GM18519 (cell line): ENCODE measurements at regions not wholly inside any gene's neighbourhood (a gene's known extent, or its start where the extent isn't known, plus 50 kb on each side); places are given as distances from the start of the nearest gene placed in this dataset.

Source experiments
- ATAC-seq: cut with Tn5 transposase; IDR thresholded peaks from one replicate; pipeline ENCODE4 v1.9.1; 2021; ENCODE audit warnings: mild to moderate bottlenecking, moderate library complexity; ENCODE audit not compliant: unreplicated experiment, low FRiP score

DNA sequence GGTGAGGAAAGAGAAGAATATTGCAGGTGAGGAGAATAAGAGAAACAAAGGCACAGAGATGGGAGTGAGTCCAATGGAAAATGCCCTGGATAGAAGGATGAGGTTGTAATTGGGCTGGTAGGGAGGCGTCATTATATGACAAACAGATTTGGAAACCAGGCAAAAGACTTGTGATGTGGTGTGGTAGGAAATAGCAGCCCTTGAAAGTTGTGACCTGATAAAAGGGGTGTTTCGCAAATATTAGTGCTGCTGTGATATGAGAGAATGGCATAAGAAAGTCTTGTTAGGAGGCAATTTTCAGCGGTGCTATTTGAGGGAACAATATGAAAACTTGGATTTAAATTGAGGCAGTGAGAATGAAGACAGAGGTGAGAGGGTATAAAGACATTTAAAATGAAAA, 217.5 kb upstream of the ACTBL2 start:
- ATAC-seq = no peak

DNA sequence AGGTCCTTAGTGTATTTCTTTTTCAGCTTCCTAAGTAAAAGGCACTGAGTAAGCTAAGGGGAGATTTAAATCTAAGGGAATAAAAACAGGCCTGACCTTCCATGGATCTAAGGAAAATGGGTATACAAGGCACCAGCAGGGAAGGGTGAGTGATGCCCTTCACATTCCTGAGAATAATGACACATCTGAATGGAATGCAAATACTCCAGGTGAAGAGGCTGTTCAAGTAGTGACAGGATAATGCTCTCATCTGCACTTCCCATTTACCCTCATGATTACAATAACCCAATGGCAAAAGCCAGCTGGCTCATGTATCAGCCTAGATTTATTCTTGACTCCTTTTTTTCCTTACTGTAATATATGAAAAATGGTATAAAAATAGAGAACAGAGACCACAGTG, 216.2 kb upstream of the ACTBL2 start:
- ATAC-seq = no peak

DNA sequence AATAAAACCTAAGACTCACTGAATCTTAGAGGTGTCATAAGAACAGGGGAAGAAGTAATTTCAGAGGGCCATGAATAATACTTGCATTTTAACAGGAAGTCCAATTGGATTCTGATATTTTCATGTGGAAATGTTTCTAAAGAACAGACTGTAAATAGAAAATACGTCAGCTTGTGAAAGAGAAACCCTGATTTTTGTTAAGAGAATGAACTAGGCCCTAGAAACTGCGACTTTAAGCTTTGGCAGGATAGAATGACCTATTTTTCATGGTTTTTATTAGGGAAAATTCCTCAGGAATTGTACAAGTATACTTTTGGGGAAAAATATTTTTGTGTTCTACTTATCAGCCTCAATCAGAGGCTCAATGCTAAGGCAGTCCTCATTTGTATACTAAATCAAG, 215.5 kb upstream of the ACTBL2 start:
- no peak for ATAC-seq

DNA sequence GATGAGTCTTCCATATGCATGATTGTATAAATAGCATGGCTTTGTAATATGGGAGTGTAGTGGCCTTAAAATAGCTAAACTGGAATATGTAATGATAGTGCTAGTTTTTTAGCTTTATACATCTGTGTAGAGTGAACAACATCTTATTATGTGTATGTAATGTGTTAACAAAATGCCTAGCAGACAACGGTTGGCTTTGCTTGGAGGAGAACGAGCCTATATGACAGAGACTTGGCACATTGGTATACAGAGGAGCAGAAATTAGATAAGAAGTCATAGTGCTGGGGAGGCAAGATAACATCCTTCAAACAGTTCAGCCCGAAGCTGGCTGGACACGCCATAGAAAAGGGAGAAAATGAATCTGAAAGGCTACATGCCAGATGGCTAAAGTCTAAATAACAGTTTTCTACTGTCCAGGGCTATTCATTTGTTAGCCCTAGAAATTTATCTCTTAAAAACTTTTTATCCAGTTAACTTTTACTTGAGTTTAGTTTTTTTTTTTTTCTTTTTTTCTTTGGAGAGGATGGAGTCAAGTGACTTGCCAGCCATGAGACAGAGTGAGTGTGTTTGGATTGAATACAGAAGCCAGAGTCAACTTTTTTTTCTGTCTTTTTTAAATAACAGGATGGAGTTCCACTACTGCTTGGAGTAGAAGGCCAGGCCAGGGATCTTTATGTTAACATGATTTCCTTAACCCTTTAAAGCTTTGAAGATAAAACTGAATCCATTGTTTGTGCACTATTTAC, 214.4 kb upstream of the ACTBL2 start:
- no peak for ATAC-seq

DNA sequence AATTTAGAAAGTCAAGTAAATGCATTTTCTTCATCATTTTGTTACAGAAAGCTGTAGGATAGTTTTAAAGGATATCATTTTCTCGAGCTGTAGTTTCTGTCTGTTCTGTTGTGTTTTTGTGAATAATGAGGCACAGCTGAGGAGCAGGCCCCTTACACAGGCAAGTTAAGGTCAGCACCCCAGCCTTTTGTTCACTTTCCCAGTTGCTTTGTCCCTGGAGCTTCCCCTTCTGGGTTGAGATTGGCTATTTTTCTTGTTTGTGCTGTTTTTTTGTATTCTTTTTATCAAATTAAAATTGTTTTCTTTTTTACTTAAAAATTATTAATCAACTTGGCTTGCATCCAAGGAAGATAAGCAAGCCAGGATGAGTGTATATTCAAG, 213.8 kb upstream of the ACTBL2 start:
- no peak for ATAC-seq

DNA sequence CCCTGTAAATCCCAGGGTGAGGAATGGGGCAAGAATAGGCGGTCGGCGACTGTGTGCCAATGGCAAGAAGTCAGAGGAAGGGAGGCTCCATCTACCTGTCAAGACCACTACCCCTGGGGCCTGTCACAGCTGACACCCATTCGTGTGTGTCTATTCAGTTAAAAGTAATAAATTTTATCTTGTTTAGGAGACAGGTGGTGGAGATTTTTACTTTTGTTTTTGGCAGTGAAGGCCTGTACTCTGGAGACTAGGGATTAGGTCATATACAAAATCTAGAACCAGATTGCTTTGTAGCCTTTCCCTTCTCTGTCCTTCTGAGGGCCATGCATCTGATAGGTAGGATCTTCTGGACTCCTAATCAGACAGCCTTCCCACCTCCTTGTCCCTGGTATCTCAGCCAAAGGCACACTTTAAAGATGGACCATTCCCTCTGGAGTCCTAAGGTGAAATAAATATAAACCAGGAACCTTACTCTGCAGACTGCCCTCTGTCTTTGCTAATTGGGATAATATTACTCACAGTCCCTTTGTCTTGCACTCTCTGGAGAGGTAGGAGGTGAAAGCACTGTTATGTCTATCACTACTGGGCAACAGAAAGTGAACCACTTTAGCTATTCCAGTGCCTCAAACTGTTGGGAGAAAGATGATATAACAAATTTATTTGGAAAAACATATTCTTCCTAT, 213.2 kb upstream of the ACTBL2 start:
- no peak for ATAC-seq

DNA sequence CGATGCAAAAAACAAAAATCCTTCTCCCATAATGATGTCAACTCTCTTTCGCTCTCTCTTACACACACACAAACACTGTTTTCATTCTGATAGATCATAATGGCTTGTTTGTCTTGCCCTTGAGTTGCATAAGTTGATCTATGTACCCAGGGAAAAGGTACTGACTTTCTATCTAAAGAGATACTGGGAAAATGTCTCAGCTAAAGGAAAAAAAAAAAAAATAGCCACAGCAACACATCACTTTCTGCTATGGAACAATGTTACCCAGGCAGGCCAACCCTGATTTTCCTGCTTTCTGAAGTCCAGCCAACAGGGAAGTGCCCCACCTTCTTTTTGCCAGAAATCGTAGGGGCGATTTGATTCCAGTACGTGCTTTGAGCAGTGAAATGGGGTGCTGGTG, 212.6 kb upstream of the ACTBL2 start:
- no peak for ATAC-seq

DNA sequence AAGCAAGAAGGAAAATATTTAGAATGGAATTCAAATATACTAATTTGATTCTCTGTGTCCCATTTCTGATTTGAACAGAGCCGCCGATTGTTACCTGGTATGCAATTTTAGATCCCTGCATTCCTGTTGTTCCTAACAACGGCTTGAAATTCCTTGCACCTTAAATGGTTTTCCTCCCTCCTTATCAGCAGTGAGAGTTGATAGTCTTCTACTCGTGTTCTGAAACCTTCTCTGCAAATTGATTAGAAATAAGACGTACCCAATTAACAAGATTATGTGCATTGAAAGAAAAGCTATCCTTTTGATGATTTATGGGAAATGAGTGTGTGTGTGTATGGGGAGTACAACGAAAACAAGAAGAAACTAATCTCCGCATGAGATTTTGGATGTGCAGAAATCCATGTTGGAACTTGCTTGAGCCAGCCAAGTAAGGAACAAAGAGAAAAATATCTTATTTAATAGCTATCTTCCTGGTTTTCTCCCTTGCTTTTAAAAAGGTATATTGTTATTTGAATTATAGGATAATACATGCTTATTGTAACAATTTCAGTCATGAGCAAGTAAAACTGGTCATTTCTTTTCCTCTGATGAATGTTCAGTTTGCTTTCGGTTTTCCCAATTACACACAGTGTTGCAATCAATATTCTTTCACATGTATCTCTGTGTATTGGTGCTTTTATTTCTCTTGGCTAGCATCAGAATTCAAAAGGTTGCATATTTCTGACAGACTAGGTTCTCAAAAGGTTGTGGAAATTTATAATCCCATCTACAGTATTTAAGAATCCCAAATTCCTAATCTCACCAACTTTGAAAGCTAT, 211.1 kb upstream of the ACTBL2 start:
- no peak for ATAC-seq

DNA sequence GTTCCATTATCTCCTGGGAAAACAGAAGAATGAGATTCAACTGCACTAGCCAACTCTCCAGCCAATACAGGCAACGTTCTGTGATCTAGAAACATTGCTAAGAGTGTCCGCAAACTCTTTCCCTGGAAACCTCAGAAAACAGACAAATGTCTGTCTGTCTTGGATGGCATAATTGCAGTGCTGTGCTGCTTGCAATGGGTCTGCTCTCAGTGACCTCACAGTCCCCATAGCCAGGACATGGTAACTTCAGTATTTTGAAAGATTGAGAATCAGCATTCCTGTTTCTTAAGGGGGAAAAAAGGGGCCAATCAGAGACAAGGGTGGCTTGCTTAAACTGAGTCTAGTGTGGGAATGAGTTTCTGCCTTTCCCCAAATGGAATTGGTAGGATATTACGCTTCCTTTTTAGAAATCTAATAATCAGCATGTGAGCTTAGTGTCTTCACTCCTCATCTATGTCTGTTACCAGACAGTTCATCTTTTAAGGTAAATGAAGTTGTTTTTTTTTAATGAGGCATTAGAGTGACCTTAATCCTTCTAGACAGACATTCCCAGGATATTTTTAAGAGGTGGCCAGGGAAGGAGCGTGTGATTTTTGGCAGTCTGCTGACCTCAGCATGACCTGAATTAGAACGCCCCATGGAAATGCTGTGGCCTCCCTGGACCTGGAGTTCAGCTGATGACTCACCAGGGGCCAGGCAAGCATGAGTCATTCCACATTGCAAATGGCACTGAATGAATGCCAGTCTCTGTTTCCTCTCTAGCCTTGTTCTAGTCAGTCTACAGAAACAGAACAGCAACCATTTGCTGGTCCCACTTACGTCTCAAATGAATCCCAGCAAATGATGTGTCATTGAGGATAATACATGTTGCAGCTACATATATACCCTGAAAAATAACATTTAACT, 210.2 kb upstream of the ACTBL2 start:
- no peak for ATAC-seq

DNA sequence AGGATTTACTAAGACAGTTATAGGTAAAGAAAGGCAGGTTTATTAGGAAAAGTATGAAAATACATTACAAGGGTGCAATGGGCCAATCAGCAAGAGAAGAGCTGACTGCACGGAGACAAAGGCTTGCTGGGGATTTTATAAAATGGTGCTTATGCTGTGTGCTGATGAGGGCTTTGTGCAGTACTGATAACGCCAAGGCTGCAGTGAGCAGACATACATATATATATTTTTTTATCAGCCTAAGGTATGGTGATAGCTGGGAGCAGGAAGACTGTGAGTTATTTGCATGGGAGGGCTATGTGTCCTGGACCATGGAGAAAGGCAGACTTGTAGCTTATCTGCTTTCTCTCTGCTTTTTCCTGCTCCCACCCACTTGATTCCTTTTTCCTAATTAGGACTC, 208.1 kb upstream of the ACTBL2 start:
- no peak for ATAC-seq

DNA sequence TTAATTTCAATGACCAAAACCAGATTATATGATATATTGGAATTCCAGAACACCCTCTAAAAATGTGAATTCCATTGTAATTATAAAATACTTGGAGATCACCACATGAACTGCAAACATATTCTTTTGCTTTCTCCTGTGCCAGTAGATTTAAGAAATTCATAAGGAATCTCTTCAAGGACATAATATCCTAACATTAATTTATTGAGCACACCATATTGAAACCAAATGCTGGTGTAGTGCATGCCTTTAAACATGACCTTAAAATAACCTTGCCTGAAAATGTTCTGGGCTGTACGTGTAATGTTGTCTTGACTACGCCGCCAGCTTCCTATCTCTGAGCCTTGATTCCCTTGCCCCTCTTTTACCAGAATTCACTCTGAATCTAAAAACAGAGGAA, 205.0 kb upstream of the ACTBL2 start:
- no peak for ATAC-seq

DNA sequence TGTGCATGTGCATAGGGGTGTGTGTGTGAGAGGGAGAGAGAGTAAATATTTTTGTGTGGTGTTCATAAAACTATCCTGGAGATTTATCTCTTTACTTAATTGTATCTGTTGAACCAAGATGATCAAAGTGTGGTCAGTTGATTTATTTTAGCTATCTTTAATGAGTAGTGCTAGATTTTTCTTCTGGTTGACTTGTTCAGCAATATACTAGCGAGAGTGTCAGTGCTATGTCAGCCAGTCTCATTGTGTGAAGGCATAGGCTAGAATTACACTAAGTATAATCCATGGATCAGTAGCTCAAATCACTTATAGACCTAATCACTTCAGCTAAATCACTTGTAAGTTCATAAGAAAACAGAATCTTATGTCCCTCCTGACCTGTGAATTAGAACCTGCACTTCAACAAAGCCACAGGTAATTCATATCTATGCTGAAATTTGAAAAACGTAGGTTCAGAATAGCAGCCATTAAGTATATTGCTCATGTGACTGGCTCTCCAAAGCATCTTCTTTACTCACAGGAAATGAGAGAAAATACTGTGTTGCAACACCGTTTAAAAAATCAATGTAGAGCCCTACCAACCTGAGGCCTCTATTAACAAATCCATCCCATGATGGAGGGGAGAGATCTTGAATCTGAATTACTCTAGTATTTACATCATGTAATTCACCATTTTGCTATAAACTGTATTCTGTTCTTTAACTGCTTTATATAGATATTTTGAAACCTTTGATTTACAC, 203.1 kb upstream of the ACTBL2 start:
- no peak for ATAC-seq

DNA sequence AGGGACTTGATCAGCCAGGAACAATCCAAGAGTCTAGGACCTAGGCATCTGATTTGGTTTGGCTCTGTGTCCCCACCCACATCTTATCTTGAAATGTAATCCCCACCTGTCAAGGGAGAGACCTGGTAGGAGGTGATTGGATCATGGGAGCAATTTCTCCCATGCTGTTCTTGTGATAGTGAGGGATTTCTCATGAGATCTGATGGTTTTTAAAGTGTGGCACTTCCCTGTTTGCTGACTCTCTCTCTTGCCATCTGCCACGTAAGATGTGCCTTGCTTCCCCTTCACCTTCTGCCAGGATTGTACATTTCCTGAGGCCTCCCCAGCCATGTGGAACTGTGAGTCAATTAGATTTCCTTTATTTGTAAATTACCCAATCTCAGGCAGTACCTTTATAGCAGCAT, 201.7 kb upstream of the ACTBL2 start:
- no peak for ATAC-seq

DNA sequence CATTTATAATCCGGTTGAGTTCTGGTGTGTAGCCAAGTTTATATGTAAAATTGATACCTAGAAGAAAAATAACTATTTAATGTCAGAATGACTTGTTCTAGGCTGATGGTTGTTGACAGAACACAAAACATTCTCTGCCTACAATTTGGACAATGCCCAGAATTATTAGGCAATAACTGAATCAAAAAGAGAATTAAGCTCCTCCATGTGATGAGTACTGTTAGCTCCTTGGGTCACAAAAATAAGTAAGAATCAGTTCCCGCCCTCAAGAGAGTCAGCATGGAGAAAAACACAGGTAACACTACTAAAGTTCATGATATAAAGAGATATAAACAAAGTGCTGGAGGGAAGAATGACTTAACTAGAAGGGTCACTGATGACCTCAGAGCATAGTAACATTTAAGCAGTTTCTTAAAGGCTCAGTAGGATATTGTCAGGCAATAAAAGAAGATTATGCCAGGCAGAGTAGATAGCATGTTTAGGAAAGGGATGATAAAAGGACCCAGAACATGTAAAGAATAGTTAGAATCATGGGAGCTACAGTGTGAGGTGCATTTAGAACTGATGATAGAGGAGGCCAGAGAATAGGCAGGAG, 200.5 kb upstream of the ACTBL2 start:
- no peak for ATAC-seq

DNA sequence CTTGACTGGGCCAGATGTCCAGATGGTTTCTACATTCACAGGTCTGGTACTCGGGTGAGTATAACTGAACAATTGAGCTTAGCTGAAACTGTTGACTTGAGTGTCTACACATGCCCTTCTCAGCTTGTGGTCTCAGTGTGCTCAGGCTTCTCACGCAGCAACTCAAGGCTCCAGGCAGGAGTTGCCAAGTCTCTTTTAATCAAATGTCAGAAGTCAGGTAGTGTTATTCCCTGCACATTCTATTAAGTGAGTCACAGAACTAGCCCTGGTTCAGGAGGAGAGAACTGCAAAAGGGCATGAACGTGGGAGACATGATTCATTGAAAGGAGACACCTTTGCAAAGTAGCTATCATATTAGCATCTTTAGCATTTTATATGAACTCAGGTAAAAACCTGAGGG, 199.3 kb upstream of the ACTBL2 start:
- ATAC-seq = no peak

DNA sequence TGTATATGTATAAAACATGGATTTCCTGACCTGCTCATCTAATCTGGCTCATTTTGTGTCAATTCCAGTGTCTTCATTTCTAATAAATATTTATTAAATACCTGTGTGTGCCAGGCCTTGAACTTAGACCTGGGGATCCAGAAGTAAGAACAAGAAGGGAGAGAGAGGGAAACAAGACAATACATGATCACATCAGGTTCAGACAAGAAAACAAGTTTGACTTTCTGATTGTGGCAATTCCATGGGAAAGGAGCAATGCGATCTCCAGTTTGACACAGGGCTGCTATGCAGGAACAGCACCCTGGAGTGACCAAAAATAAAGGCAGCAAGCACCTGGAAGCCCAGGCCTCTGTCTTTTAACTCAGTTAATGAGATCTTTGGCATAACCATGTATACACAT, 198.1 kb upstream of the ACTBL2 start:
- no peak for ATAC-seq

DNA sequence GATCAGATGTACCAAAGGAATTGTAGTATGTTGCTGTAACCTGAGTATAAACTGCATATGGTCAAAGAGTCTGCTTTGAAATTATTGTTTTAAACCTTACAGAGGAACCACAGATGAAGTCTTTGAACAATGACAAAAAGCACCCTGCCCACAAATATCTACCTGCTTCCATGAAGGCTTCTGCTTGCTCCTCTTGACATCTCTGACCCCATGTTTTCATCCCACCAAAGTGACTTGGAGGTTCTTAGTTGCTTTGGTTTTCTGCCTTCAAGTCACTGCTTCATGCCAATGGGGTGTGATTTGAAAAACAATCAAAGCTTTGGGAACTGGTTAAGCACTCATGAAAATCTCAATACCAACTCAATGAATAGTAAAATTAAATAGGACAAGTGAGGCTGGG, 194.6 kb upstream of the ACTBL2 start:
- ATAC-seq = no peak

DNA sequence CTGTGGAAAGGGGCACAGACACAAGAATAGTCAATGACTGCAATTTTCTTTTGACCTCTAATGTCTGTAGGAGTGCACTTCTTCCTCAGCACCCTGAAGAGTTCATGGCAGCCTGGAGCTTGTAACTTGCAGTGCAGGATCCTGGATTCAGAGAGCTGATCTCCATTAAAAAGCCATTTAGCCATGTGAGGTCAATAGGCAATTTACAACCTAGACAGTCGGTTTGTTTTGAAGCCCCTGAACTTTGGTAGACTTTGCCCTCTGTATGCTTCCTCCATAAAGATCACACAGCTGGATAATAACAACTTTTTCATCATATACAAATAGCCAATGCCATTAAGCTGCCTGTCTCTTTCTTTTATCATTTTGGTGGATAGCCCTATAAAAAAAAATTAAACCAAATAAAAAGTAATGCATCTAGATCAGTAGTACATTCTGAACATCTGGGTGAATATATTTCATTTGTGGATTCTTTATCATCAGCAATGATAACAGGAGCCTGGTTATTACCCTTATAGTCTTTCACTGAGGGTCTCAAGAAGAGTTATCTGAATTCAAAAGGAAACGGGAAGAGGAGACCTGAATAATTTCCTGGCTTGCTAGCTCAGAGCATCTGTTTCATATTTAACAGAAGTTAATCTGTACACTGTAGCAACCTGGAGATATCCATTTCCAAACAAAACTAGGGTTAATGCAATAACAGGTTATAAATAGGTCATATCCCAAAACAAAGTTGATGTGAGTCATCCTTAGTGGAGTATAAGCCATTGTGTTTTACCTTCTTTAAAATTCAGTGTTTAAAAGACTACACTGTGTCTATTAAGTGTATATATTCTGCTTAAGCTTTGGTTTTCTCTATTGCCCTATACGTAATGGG, 193.8 kb upstream of the ACTBL2 start:
- no peak for ATAC-seq

DNA sequence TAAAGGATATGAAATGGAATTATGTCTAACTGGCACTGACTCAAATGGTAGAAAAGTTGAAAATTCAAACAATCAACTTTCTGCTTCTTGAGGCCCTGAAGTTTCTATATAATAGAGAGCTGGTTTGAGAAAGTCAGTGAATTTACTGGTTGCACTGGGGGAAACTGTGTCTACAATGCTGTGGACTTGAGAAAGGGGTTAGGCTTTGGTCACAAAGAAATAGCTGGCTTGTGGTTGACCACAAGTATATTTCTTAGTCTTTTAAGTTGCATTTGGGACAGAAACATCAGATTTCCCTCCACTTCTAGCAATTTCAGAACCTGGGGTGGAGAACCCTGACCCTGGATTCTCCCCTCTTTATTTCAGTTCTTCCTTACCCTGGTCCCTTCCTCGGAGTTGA, 192.6 kb upstream of the ACTBL2 start:
- ATAC-seq = no peak
